GM21717 (cell line): ENCODE measurements at regions not wholly inside any gene's neighbourhood (a gene's known extent, or its start where the extent isn't known, plus 50 kb on each side); places are given as distances from the start of the nearest gene placed in this dataset.
"Not testable (repeated sequence)": the region's sequence is repeated elsewhere in the genome, so short reads cannot be mapped to it uniquely, and the experiment has no call there.

ENCODE experiments used
- ATAC-seq: cut with Tn5 transposase; IDR thresholded peaks from one replicate; pipeline ENCODE4 v1.9.1; 2021; ENCODE audit warnings: mild to moderate bottlenecking, moderate library complexity; ENCODE audit not compliant: unreplicated experiment

- ATAC-seq: no peak
Measured at GRCh38 chr1:74818241-74818640, 85.3 kb downstream of the TYW3 start.

- no peak for ATAC-seq
Measured at GRCh38 chr1:74818661-74819456, 85.9 kb downstream of the TYW3 start.

- ATAC-seq: no peak
Measured at GRCh38 chr1:74822851-74823401, 90.0 kb downstream of the TYW3 start.

- peak; percentile 98 for ATAC-seq
Measured at GRCh38 chr1:74824497-74825107, 91.7 kb downstream of the TYW3 start.

GRCh38 chr1:74830766-74831165, 97.8 kb downstream of the TYW3 start:
- no peak for ATAC-seq

- ATAC-seq: no peak
Measured at GRCh38 chr1:74834261-74834660, 101.3 kb downstream of the TYW3 start.

- no peak for ATAC-seq
Measured at GRCh38 chr1:74835051-74835450, 102.1 kb downstream of the TYW3 start.

- no peak for ATAC-seq
Measured at GRCh38 chr1:74842726-74843125, 109.8 kb downstream of the TYW3 start.

- ATAC-seq: no peak
Measured at GRCh38 chr1:74847715-74848114, 114.8 kb downstream of the TYW3 start.

GRCh38 chr1:74853756-74854155, 120.8 kb downstream of the TYW3 start:
- ATAC-seq: no peak

GRCh38 chr1:74856174-74856573, 123.2 kb downstream of the TYW3 start:
- ATAC-seq: no peak

GRCh38 chr1:74857676-74858075, 124.7 kb downstream of the TYW3 start:
- ATAC-seq: peak; percentile 64

- peak; percentile 87 for ATAC-seq
Measured at GRCh38 chr1:74858136-74858535, 125.2 kb downstream of the TYW3 start.

GRCh38 chr1:74861867-74862266, 128.9 kb downstream of the TYW3 start:
- no peak for ATAC-seq

GRCh38 chr1:74869702-74870101, 136.8 kb downstream of the TYW3 start:
- ATAC-seq: no peak

- not testable (repeated sequence) for ATAC-seq
Measured at GRCh38 chr1:74877366-74877765, 144.4 kb downstream of the TYW3 start.

GRCh38 chr1:74895411-74895810, 162.5 kb downstream of the TYW3 start:
- ATAC-seq: no peak

- no peak for ATAC-seq
Measured at GRCh38 chr1:74908131-74908530, 175.2 kb downstream of the TYW3 start.

GRCh38 chr1:74908797-74909196, 175.8 kb downstream of the TYW3 start:
- ATAC-seq: no peak

- no peak for ATAC-seq
Measured at GRCh38 chr1:74913978-74914377, 181.0 kb downstream of the TYW3 start.

- ATAC-seq: peak; percentile 53
Measured at GRCh38 chr1:74933500-74933899, 200.5 kb downstream of the TYW3 start.

GRCh38 chr1:74935446-74935845, 198.7 kb upstream of the LHX8 start:
- no peak for ATAC-seq
